ENCODE measurements at regions not wholly inside any gene's neighbourhood (a gene's known extent, or its start where the extent isn't known, plus 50 kb on each side); places are given as distances from the start of the nearest gene placed in this dataset.

DNA sequence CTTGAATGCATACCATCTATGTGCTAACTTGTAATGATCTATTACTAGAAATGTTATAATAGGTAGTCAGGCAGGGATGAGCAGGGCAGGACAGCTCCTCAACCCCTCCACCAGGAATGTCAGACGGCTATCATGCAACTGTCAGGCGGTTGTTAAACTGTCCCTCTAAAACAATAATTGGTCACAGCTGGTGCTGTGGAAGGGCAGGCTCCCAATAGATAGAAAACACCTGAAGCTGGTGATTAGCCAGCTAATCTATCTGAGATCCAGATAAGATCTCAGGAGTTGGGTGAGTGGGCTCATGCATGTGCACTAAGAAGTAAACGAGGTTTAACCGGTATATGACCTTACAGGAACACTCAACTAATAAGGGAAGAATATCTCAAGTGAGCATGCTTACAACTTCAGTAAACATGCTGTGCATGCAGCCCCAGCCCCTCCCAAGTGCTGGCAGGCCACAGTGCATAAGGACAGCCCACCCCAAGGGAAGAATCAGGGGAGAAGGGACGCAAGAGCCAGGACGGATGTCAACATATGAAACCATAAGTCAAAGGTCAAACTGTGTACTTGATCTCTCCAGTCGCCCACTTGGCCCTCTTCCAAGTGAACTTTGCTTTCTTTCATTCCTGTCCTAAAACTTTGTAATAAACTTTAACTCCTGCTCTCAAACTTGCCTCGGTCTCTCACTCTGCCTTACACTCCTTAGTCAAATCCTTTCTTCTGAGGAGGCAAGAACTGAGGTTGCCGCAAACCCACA is 566.2 kb upstream of the NRSN1 start:
- Histone ChIP-seq H3K9me3 (replicated peaks in 1 of 3) (no peaks in the 10 kb centered on the region), H3K36me3 (replicated peaks in 1 of 2) (no peaks in the 10 kb centered on the region), H3K4me1 (replicated peaks in 1 of 2) (no peaks in the 10 kb centered on the region), H3K4me3 (no peak overlapping the region), H3K27me3 (no peaks in the 10 kb centered on the region), H3K27ac (no peak overlapping the region)
- 55 to 68% (median 62%) methylated on average over 7 to 9 of the region's 9 CpGs for WGBS, 4 donors
- intact Hi-C loops (cut with DNase I), result no loop called here
- no peak for DNase-seq
- TF ChIP-seq, protein P1, sequence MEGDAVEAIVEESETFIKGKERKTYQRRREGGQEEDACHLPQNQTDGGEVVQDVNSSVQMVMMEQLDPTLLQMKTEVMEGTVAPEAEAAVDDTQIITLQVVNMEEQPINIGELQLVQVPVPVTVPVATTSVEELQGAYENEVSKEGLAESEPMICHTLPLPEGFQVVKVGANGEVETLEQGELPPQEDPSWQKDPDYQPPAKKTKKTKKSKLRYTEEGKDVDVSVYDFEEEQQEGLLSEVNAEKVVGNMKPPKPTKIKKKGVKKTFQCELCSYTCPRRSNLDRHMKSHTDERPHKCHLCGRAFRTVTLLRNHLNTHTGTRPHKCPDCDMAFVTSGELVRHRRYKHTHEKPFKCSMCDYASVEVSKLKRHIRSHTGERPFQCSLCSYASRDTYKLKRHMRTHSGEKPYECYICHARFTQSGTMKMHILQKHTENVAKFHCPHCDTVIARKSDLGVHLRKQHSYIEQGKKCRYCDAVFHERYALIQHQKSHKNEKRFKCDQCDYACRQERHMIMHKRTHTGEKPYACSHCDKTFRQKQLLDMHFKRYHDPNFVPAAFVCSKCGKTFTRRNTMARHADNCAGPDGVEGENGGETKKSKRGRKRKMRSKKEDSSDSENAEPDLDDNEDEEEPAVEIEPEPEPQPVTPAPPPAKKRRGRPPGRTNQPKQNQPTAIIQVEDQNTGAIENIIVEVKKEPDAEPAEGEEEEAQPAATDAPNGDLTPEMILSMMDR (IDR thresholded peaks at IDR 0.05), result no peak
- TF ChIP-seq POLR2A (IDR thresholded peaks at IDR 0.05), result no peak

DNA sequence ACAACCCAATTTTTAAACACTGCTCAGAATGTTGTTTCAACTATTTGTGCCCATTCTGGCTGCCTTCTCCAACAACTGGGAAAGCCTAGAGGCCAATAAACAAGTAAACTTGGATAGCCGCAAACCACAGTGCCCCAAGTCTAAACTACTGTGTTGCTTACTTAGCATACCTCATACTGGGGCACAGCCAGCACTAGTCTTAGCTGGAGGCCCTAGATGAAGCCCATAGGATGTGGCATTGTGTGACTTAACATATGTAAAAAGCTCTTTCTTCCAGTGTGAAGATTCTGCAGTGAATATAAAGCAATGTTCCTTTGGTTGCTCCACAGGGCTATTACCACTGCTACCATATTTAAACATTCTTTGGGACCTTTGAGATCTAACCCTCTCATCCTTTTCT is 564.3 kb upstream of the NRSN1 start:
- WGBS, 4 donors, result 80 to 100% (median 94%) methylated on average over 1 of the region's 1 CpG
- Histone ChIP-seq H3K4me3 (no peak overlapping the region), H3K4me1 (replicated peaks in 1 of 2) (no peaks in the 10 kb centered on the region), H3K27ac (no peak overlapping the region), H3K36me3 (replicated peaks in 1 of 2) (no peaks in the 10 kb centered on the region), H3K9me3 (replicated peaks in 1 of 3) (no peaks in the 10 kb centered on the region), H3K27me3 (no peaks in the 10 kb centered on the region)
- TF ChIP-seq POLR2A (IDR thresholded peaks at IDR 0.05), result no peak
- TF ChIP-seq, protein P1 (IDR thresholded peaks at IDR 0.05), result no peak
- intact Hi-C loops (cut with DNase I), result no loop called here
- DNase-seq, result no peak

DNA sequence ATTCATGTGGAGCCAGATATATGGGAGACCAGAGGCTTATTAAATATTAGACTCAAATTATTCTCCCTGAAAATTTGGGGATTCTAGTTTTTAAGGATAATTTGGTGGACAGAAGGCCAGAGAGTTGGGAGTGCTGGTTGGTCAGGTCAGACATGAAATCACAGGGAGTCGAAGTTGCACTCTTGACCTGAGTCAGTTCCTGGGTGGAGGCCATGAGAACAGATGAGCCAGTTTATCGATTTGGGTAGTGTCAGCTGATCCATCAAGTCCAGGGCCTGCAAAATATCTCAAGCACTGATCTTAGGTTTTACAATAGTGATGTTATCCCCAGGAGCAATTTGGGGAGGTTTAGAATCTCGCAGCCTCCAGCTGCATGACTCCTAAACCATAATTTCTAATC is 563.5 kb upstream of the NRSN1 start:
- H3K4me3 ChIP-seq, result no peak overlapping the region
- H3K27me3 ChIP-seq, result no peaks in the 10 kb centered on the region
- no peak for DNase-seq
- TF ChIP-seq POLR2A (IDR thresholded peaks at IDR 0.05), result no peak
- TF ChIP-seq, protein P1 (IDR thresholded peaks at IDR 0.05), result no peak
- H3K27ac ChIP-seq, result no peak overlapping the region
- intact Hi-C loops (cut with DNase I), result no loop called here
- H3K9me3 ChIP-seq (replicated peaks in 1 of 3), result no peaks in the 10 kb centered on the region
- no peaks in the 10 kb centered on the region for H3K36me3 ChIP-seq (replicated peaks in 1 of 2)
- H3K4me1 ChIP-seq (replicated peaks in 1 of 2), result no peaks in the 10 kb centered on the region
- 49 to 82% (median 70%) methylated on average over 3 of the region's 3 CpGs for WGBS, 4 donors

DNA sequence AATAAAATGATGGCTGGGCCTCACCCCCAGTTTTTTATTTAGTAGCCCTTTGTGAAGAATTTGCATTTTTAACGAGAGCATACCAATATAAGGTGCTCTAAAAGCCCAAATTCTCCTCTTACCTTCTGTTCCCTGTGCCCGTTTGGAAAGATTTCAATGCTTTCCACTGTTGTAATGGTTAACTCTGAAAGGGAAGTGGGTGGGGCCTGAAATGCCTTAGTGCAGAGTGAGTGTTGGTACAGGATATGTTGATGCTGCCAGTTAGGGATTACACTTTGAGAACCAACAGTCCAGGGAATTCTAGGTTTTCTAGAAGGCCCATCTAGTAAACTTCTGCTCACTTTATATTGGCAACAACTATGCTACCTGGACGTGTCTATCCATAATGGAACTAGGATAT is 562.7 kb upstream of the NRSN1 start:
- H3K9me3 ChIP-seq (replicated peaks in 1 of 3), result no peaks in the 10 kb centered on the region
- TF ChIP-seq, protein P1 (IDR thresholded peaks at IDR 0.05), result no peak
- TF ChIP-seq POLR2A (IDR thresholded peaks at IDR 0.05), result no peak
- H3K27me3 ChIP-seq, result no peaks in the 10 kb centered on the region
- H3K36me3 ChIP-seq (replicated peaks in 1 of 2), result no peaks in the 10 kb centered on the region
- no peak overlapping the region for H3K4me3 ChIP-seq
- no peaks in the 10 kb centered on the region for H3K4me1 ChIP-seq (replicated peaks in 1 of 2)
- DNase-seq, result no peak
- H3K27ac ChIP-seq, result no peak overlapping the region
- WGBS, 4 donors, result 67 to 79% (median 74%) methylated on average over 3 of the region's 3 CpGs
- intact Hi-C loops (cut with DNase I), result no loop called here
